GM12892 (cell line): ENCODE measurements at regions not wholly inside any gene's neighbourhood (a gene's known extent, or its start where the extent isn't known, plus 50 kb on each side); places are given as distances from the start of the nearest gene placed in this dataset.

Source experiments
- POLR2A ChIP-seq: IDR thresholded peaks from 2 replicates; pipeline ENCODE4 v1.6.1; 2011; ENCODE audit warnings: low read depth, low read length, control low read depth
- POLR2AphosphoS5 ChIP-seq: IDR thresholded peaks from 2 replicates; pipeline ENCODE4 v1.6.1; 2011; ENCODE audit warnings: low read depth, low read length, control low read depth

DNA sequence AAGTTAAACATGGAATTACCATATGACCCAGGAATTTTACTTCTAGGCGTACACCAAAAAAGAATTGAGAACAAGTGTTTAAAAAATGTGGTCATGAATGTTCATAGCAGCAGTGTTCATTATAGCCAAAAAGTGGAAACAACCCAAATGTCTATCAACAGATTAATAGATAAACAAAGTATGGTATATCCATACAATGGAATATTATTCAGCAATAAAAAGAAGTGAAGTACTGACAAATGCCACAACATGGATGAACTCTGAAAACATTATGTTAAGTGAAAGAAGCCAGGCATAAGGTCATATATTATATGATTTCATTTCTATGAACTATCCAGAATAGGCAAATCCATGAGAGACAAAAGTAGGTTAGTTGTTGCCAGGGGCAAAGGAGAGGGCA, 141.7 kb upstream of the NAV2 start:
- TF ChIP-seq POLR2AphosphoS5 (no peak), POLR2A (no peak)
